NCI-H460 (cell line): ENCODE measurements at regions not wholly inside any gene's neighbourhood (a gene's known extent, or its start where the extent isn't known, plus 50 kb on each side); places are given as distances from the start of the nearest gene placed in this dataset.

ENCODE experiments used
- DNase-seq: peaks from one replicate; pipeline ENCODE4 v3.0.0-alpha.2; 2016; ENCODE audit warnings: low read depth; ENCODE audit errors: extremely low read depth

DNA sequence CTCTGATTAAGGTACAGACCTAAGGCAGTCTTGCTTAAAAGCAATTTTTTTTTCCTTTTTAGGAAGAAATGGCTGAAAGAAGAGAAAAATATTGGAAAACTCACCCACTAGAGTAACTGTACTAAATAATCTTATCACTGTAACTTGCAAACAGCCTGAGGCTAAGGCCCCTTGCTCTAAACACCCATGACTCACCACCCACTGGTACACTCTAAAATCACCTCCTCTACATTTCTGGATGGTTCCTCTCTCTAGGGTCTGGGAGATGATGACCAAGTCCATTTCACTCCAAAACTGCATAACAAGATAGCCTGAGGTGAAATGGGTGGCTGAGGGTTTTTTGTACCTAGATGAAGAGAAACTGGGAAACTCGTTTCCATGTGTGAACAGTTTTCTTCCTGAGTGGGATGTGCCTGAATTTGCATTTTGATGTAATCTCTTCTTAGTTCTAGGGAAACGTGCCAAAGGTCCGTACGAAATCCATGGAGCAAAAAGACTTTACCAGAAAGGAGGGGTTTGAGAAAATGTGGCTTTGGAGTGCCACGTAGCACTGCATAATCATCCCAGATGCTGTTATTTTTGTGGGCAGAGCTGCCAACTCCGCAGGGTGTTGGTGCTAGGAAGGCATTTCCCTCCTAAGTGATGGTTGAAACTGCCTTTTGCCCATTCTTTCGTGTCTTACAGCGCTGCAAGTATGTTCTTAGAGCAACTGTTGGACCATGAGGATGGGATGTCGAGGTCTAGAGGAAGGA, 113.5 kb upstream of the C10orf90 start:
- no peak for DNase-seq

DNA sequence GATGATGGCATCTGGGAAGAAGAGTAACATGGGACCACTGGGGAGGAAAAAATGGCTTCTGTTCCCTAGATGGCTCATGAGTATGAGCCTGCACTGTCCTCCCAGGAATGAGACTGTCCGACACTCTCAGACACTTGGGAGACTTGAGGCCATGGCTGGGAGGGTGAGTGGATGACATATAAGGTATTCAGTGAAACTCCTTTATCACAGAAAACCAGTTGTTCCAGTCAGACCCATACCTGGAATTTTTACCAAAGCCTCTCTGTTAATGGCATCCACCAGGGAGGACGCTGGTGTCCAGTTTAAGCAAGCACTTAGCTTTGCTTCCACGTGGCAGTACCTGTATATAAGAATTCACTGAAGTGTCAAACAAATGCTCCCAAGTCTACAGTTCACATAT, 116.7 kb upstream of the C10orf90 start:
- no peak for DNase-seq

DNA sequence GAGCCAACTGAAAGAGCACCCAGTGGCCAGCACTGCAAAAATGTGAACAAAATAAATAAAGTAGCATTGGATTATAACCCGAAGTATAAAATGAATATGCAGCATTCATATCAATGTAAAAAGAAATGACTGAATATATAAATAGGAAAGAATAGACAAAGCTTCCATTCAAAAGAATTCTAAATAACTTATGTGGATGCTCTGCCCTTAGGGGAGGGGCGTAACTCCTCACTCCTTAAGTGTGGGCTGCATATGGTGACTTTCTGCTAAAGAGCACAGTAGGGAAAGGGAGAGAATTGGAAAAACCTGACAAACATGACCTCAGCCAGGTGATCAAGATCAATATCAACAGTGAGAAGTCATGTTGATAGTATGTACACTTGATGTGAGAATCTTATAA, 109.9 kb upstream of the DOCK1 start:
- DNase-seq, result no peak

DNA sequence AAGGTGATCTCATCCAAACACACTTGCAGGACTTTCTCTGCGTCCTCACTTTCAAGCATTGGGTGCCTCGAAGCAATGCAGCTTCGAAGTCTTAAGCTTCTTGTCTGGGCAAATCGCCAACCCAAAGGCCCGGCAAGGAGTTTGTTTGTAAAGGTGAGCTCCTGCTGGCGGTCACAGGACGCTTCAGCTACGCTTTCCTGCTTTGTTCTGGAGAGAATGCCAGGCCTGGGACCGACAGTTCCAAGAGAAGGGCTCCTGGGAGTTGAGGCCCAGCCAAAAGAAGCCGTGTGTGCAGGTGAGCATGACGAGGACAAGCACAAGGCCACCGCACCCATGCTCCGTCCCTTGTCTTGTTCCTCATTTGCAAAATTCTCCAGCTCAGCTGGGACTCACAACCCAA, 106.6 kb upstream of the DOCK1 start:
- no peak for DNase-seq

DNA sequence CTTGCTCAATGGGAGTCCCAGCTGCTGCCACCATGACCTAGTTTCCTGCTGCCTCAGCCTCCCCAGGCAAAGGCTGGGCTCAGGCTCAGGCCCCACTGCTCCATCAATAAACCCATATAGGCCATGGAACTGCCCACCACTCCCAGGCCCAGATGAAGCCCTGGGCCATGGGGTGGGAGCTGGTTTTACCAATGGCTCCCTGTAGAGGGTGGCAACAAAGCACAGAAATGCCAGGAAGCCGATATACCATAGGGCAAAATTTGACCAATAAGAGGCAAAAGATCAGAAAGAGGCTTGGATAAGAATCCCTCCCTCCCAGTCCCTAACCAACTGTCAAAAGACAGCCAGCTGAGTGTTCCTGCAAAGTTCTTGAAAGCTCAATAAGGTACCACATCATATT, 101.8 kb upstream of the DOCK1 start:
- no peak for DNase-seq

DNA sequence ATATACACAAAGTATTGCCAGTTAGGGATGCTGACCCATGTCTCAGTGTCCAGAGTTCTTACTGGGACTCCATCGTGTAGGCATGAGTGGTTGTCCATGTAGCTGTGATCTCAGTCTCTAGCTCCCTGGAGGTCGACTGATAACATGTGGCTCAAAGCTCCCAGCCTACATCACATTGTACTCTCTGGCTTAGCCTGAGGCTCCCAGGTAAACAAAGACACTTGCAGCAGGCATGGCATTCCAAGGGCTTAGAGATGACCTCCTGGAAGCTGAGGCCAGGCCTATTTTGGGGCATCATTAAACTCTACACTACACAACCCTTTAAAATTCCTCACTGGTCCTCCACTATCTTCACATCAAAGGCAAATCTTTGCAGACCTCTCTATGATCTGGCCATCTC, 100.8 kb upstream of the DOCK1 start:
- DNase-seq, result no peak

DNA sequence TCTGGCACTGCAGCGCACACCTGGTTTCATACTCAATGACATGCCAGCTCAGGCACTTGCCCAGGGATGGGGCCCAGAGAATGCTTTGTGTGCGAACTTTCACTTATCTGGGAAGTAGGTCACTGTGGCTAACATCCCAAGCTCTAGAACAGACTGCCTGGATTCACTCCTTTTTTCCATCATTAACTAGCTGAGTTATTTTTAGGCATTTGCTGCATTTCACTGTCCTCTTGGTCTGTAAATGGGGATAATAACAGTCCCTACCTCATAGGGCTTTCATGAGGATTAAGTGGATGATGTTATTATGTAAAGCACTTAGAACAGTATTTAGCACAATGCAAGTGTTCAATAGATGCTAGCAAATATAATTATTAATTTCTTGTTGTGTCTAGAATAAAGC, 98.7 kb upstream of the DOCK1 start:
- DNase-seq, result no peak

DNA sequence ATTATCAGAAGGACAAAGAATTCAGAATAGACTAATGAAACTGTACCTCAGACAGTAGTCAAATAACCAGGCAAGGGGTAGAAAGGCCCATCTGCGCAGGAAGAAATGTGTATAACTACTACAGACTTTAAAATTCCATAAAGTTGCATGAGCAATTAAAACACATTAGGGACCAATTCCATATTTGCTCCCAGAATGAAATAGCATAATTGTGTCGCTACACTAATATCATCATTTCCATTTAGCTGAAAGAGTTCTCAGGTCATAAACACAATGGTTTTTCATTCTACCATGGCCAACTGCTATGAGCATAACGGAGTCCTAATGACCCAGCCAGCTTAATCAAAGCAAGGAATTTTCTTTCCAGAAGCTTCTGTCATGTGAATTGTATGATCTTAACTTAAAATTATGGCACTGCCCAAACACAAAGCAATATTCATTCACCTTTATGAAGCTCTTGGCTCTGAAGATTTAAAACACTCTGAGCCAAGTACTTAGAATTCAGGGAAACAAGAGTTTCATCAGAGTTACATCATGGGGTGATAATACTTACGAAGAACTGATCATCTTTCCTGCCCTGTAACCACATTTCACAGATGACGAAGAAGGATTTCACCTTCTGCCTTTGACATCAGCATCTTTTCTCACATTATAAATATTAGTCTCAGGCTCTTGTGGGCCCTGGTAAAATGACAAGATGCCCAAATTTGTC, 98.1 kb upstream of the DOCK1 start:
- DNase-seq, result no peak

DNA sequence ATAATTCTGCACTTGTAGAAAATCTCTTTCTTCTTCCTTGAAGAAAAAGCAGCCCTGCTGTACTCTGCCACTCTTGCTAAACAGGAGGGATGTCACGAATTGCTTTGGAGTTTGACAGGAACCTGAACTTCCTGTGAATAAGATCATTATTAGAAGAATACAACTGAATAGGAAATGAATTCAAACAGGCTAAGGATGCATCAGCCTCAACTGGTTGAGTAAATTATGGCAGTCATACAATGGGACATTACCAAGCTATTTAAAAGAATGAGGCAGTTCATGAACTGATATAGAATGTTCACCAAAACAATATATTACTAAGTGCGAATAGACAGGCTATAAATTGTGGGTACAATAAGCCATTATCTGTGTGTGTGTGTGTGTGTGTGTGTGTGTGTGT, 97.1 kb upstream of the DOCK1 start:
- DNase-seq, result no peak

DNA sequence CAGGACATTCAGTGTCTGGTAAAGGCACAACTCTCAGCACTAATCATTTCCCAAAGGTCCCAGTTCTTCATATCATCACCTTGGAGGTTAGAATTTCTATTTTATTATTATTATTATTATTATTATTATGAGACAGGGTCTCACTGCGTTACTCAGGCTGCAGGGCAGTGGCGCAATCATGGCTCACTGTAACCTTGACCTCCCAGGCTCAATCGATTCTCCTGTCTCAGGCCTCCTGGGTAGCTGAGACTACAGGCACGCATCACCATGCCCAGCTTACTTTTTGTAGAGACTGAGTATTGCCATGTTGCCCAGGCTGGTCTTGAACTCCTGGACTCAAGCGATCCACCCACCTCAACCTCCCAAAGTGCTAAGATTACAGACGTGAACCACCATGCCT, 91.8 kb upstream of the DOCK1 start:
- no peak for DNase-seq

DNA sequence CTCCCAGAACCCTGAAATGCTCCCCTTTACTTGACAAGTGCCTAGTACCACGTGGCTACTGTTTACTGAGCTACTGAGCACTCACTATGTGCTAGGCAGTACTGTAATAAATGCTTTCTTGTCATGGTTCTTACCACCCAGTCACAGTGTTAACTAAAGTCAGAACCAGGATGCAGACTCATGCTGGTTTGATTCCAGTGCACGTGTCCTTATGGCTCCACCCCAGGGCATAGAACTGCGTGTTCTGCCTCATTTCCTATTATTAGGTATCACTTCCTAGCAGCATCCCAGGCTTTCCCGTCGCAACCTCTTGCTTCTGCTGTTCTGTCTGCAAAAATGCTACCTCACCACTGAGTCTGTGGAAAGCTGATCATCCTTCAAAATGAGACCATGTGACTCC, 71.7 kb upstream of the DOCK1 start:
- no peak for DNase-seq

DNA sequence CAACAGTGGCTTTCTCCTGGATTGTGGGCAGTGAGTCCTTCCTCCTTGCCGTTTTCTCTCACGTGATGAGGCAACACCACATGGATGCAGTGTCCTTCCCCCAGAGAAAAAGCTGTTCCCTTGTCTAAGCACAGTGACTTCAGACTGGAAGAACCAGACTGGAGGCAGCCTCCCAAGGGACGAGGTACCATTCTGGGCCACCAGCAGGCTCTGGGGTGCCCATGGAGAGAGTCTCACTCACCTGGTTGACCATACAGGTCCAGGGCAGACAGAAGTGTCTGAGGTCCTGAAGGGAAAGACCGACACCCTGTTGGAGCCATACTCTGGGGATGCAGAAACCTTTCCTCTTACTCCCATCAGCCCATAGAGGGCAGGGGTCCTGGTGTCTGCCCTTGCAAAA, 69.2 kb upstream of the DOCK1 start:
- DNase-seq, result no peak

DNA sequence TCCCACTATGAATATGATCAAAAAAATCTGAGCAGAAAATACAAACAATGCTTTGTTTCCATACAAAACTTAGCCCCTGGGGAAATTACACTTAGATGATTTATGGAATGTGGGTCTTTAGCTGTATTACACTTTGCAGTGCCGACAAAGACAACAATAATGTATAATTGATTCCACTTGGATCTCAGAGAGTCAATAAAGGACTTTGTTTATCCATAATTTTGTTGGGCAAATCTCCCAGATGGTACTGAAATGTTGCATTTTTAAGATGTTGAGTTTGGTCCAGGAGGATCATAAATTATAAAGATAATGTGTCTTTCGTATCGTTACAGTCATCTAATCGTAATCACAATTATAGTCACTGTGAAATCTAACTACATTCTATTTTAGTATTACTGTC, 66.9 kb upstream of the DOCK1 start:
- no peak for DNase-seq

DNA sequence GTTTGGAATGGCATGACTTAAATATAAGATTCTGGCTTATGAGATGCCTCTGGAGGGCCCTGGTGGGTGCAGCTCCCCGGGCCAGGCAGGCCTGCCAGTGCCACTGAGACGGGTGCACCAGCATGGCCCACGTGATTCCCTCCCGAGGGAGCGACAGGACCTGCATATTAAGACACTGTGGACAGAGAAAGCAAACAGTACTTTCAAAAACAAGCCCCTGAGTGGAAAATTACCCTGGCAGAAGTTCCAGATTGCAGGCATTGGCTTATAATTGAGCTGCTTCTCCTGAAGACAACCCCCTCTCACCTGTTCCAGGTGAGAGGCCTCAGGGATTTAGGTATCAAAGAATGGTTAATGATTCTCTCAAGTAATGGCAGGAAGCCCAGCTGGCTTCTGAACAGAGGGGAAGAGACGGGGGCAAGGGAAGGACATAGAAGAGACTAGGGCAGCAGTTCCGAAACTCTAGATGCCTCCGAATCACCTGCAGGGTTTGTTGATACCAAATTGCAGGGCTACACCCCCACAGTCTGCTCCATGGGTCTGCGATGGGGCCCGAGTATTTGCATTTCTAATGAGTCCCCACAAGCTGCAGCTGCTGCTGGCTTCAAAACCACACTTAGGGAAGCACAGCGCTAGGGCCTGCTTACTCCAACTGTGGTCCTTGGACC, 66.0 kb upstream of the DOCK1 start:
- no peak for DNase-seq

DNA sequence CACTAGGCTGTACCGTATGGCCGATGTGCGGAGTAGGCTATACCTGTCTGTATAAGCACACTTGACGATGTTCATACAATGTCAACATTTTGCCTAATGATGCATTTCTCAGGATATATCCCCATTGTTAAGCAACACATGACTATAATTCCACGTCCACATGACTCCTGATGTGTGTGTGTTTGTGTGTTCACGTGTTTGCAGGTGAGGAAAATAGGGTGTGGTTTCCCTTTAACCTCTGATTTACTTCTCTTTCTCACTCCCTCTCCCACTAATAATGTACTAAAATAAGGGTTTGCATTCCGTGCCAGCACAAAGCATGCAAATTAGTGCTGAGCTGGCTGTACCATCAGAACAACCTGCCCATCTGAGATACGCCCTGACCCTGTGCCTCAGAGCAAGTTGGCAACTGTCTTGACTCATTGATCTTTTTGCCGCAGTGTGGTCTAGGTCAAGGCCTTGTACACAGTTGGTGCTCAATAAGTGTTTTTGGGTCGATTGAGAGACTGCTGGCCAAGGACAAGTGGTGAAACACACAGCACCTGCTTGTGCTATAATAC, 64.6 kb upstream of the DOCK1 start:
- DNase-seq, result no peak

DNA sequence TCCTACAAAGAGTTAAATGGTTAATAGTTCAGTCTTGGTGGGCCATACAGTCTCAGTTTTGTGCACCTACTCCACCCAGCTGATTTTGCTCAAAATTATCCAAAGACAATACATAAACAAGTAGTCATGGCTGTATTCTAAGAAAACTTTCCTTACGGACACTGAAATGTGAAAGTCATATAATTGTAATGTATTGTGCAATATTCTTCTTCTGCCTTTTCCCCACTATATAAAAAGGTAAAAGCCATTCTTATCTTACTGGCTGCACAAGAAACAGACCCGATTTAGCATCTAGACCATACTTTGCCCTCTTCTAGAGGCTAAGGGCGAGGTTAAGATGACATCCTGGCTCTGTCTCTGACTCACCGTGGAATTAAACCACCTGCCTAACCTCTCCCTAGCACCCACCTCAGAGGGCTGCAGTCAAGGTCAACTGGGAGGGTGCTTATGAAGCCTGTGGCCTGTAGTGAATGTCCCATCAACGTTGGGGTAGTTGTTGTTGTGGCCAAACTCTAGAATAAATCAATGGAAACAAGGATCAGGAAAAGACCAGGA, 63.8 kb upstream of the DOCK1 start:
- DNase-seq, result no peak

DNA sequence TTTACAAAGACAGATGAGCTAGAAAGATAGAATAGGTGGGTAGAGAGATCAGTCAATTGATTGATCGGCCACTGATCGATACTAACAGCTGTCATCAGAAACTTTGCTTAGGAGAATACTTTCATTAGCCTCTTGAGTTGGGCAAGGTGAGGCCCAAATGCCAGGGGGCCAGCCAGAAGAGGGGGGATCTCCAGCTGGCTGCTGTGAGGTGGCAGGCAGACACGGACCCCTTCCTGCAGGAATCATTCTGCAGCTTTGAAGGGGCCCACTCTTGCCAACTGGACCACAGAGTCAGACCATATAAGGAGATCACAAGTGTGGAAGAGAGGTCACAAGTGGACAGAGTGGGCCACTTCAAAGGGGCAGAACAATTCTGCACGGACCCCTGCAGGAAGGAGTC, 62.9 kb upstream of the DOCK1 start:
- no peak for DNase-seq

DNA sequence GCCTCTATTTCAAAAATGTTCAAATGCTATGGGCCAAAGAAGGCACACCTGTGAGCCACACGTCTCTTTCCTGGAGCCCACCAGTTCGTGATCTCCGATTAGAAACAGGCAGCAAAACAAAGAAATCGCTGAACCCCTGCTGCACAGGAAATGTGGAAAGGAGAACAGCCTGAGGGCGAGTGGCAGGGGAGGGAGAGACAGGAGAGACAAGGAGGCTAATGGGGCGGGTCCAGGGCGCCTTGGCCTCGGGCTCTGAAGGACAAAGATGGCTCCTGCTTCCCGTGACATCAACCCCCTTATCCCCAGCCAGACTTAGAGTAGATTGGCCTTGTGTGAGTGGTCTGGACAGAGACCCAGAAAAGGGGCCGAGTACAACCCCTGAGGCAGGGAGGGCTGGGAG, 62.4 kb upstream of the DOCK1 start:
- no peak for DNase-seq

DNA sequence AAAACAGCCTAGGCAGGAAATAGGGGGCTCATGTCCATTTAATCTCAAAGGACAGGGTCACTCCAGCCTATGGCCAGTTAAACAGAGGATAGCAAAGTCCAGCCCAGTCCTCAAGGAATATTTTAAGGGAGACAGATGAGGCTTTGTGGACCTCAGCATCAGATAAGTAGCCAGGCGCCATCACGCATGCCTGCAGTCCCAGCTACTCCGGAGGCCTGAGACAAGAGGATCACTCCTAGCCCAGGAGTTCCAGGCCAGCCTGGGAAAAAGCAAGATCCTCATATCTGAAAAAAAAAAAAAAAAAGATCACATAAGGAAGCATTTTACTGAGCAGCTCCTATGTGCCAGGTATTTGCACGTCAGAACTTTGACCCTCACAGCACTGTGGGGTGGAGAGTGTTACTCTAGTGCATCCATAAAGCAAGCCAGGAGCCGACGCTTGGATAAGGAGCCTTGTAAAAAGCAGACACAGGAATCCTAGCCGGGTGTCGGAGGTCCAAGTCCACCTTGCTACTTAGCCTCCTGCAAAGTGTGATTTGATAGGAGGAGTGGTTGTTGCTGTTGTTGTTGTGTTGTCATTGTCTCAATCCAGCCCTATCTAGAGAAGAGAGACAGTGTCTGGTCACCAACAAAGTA, 61.8 kb upstream of the DOCK1 start:
- no peak for DNase-seq

DNA sequence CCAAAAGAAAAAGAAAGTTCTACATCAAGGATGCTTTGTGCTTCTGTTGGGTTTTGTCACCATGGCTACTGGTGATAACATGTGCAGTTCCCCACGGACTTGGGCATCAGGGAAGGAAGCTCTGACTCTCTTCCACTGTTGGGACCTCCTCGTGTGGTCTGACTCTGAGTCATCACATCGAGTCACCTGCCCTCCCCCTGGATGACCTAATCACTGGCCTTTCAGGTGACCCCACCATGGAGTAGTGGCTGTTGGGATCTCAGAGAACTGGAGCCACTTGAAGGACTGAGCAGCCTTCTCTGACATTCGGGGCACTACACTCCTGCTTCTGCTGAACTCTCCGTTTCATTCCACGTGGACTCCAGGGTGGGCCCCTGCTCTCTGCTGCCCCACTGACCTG, 60.8 kb upstream of the DOCK1 start:
- no peak for DNase-seq

DNA sequence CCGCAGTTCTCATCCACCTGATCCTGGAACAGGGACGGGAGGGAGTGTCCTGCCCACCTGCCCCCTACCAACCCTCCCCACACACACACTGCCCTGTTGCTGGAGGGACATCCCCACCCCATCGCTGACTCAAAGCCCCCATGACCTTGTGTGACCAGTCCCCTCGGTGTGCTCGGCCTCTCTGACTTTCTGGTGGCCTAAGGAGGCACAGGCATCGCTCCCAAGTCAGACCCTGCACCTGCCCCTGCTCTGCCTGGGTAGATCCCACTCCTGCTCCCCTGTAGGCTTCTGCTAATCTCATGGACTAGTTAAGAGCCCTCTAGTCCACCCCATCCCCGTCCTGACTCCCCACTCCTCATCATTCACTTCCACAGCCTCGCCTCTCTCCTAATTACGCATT, 58.8 kb upstream of the DOCK1 start:
- no peak for DNase-seq
